ENCODE measurements at regions not wholly inside any gene's neighbourhood (a gene's known extent, or its start where the extent isn't known, plus 50 kb on each side); places are given as distances from the start of the nearest gene placed in this dataset.

DNA sequence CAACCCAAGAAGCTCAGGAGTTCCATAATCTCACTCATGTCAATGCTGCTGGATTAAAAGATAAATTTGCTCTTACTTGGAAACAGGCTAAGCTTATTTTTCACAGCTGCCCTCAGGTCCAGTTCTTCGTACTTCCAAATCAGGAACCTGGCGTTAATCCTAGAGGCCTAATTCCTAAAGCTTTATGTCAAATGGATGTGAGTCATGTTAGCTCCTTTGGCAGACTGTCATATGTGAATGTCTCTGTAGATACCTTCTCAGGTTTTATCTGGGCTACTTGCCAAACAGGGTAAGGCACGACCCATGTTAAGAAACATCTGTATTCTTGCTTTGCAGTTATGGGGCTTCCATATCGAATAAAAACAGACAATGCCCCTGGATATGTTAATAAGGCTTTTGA lies 504.6 kb downstream of the ALG10 start:
- intact Hi-C loops (cut with micrococcal nuclease; ENCODE audit: unreplicated experiment) = no loop called here

DNA sequence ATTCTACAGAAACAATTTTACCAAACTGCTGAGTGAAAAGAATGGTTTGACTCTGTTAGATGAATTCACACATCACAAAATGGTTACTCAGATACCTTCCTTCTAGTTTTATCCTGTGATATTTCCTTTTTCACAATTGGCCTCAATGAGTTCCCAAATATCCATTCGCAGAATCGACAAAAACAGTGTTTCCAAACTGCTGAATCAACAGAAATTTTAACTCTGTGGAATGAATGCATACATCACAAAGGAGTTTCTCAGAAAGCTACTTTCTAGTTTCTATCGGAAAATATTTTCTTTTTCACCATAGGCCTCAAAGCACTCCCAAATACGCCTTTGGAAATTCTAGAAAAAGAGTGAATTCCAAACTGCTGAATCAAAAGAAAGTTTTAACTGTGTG lies 525.0 kb downstream of the ALG10 start:
- TF ChIP-seq EZH2phosphoT487 (IDR thresholded peaks at IDR 0.05; ENCODE audit: borderline replicate concordance, low read depth, low read length) = no peak
- TF ChIP-seq, protein P1, sequence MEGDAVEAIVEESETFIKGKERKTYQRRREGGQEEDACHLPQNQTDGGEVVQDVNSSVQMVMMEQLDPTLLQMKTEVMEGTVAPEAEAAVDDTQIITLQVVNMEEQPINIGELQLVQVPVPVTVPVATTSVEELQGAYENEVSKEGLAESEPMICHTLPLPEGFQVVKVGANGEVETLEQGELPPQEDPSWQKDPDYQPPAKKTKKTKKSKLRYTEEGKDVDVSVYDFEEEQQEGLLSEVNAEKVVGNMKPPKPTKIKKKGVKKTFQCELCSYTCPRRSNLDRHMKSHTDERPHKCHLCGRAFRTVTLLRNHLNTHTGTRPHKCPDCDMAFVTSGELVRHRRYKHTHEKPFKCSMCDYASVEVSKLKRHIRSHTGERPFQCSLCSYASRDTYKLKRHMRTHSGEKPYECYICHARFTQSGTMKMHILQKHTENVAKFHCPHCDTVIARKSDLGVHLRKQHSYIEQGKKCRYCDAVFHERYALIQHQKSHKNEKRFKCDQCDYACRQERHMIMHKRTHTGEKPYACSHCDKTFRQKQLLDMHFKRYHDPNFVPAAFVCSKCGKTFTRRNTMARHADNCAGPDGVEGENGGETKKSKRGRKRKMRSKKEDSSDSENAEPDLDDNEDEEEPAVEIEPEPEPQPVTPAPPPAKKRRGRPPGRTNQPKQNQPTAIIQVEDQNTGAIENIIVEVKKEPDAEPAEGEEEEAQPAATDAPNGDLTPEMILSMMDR (conservative IDR thresholded peaks at IDR 0.05; ENCODE audit: low read length) = no peak
- no peak for DNase-seq (ENCODE audit: low spot score)
- BruUV-seq (replicated peaks) = no TSS peak
- no peaks in the 10 kb centered on the region for H3K4me1 ChIP-seq (ENCODE audit: insufficient read depth, low read length, poor library complexity, severe bottlenecking)
- H3K9me3 ChIP-seq (ENCODE audit: low read length) = peaks cover 71% of the 10 kb centered on the region
- CTCF ChIA-PET (ENCODE audit: unreplicated experiment) = no interaction called here
- H3K27ac ChIP-seq (ENCODE audit: low read depth, low read length, poor library complexity, severe bottlenecking) = no peak overlapping the region
- no peak overlapping the region for H2AFZ ChIP-seq (ENCODE audit: low read length)
- no peaks in the 10 kb centered on the region for H4K20me1 ChIP-seq (ENCODE audit: insufficient read depth, low read length)
- no peaks in the 10 kb centered on the region for H3K79me2 ChIP-seq (ENCODE audit: insufficient read depth, low read depth, low read length)
- H3K9me2 ChIP-seq (ENCODE audit: insufficient read depth, low read length) = no peaks in the 10 kb centered on the region
- intact Hi-C loops (cut with micrococcal nuclease; ENCODE audit: unreplicated experiment) = no loop called here
- H3K4me3 ChIP-seq (ENCODE audit: low read depth, low read length, poor library complexity, severe bottlenecking) = no peak overlapping the region
- POLR2A ChIA-PET = no interaction called here
- no peaks in the 10 kb centered on the region for H3K36me3 ChIP-seq (ENCODE audit: insufficient read depth, low read length)
- no peak overlapping the region for H3K4me2 ChIP-seq (ENCODE audit: low read length)

More for the DNA sequence above, 504.6 kb downstream of the ALG10 start:
- no peak for DNase-seq (ENCODE audit: low spot score)
- H2AFZ ChIP-seq (ENCODE audit: low read length) = no peak overlapping the region
- H3K9me2 ChIP-seq (ENCODE audit: insufficient read depth, low read length) = no peaks in the 10 kb centered on the region
- no peak overlapping the region for H3K4me2 ChIP-seq (ENCODE audit: low read length)
- no peaks in the 10 kb centered on the region for H3K79me2 ChIP-seq (ENCODE audit: insufficient read depth, low read depth, low read length)
- ChIA-PET POLR2A (no interaction called here), CTCF (ENCODE audit: unreplicated experiment) (no interaction called here)
- no peak overlapping the region for H3K4me3 ChIP-seq (ENCODE audit: low read depth, low read length, poor library complexity, severe bottlenecking)
- no peaks in the 10 kb centered on the region for H3K36me3 ChIP-seq (ENCODE audit: insufficient read depth, low read length)
- no peak overlapping the region for H3K27ac ChIP-seq (ENCODE audit: low read depth, low read length, poor library complexity, severe bottlenecking)
- H3K4me1 ChIP-seq (ENCODE audit: insufficient read depth, low read length, poor library complexity, severe bottlenecking) = no peaks in the 10 kb centered on the region
- TF ChIP-seq, protein P1 (conservative IDR thresholded peaks at IDR 0.05; ENCODE audit: low read length) = no peak
- no peak for TF ChIP-seq EZH2phosphoT487 (IDR thresholded peaks at IDR 0.05; ENCODE audit: borderline replicate concordance, low read depth, low read length)
- H4K20me1 ChIP-seq (ENCODE audit: insufficient read depth, low read length) = no peaks in the 10 kb centered on the region
- no TSS peak for BruUV-seq (replicated peaks)
- no peaks in the 10 kb centered on the region; the same call in 1 of the 2 replicates for H3K9me3 ChIP-seq (ENCODE audit: low read length)

DNA sequence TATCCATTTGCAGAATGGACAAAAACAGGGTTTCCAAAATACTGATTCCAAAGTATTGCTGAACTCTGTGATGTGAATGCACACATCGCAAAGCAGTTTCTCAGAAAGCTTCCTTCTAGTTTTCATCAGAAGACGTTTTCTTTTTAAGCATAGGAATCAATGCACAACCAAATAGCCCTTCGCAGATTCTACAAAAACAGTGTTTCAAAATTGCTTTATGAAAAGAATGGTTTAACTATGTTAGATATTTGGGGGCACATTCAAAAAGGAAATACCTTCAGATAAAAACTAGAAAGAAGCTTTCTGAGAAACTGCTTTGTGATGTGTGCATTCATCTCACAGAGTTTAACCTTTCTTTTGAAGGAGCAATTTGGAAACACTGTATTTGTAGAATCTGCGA lies 569.7 kb downstream of the ALG10 start:
- peaks cover 64% of the 10 kb centered on the region for H3K9me3 ChIP-seq (ENCODE audit: low read length)
- POLR2A ChIA-PET = no interaction called here
- no TSS peak for BruUV-seq (replicated peaks)

More for the DNA sequence above, 569.7 kb downstream of the ALG10 start:
- no peaks in the 10 kb centered on the region for H3K79me2 ChIP-seq (ENCODE audit: insufficient read depth, low read depth, low read length)
- no peak overlapping the region for H2AFZ ChIP-seq (ENCODE audit: low read length)
- no peak overlapping the region for H3K4me3 ChIP-seq (ENCODE audit: low read depth, low read length, poor library complexity, severe bottlenecking)
- no peak overlapping the region for H3K27ac ChIP-seq (ENCODE audit: low read depth, low read length, poor library complexity, severe bottlenecking)
- H3K9me2 ChIP-seq (ENCODE audit: insufficient read depth, low read length) = no peaks in the 10 kb centered on the region
- TF ChIP-seq, protein P1 (conservative IDR thresholded peaks at IDR 0.05; ENCODE audit: low read length) = no peak
- no peak for TF ChIP-seq EZH2phosphoT487 (IDR thresholded peaks at IDR 0.05; ENCODE audit: borderline replicate concordance, low read depth, low read length)
- DNase-seq (ENCODE audit: low spot score) = no peak
- CTCF ChIA-PET (ENCODE audit: unreplicated experiment) = no interaction called here
- intact Hi-C loops (cut with micrococcal nuclease; ENCODE audit: unreplicated experiment) = no loop called here
- no peaks in the 10 kb centered on the region for H3K4me1 ChIP-seq (ENCODE audit: insufficient read depth, low read length, poor library complexity, severe bottlenecking)
- H4K20me1 ChIP-seq (ENCODE audit: insufficient read depth, low read length) = no peaks in the 10 kb centered on the region
- no peak overlapping the region for H3K4me2 ChIP-seq (ENCODE audit: low read length)
- no peaks in the 10 kb centered on the region for H3K36me3 ChIP-seq (ENCODE audit: insufficient read depth, low read length)

Data from OCI-LY7 (cell line).